Kidney glomerular epithelial cell (primary cell): ENCODE measurements at regions not wholly inside any gene's neighbourhood (a gene's known extent, or its start where the extent isn't known, plus 50 kb on each side); places are given as distances from the start of the nearest gene placed in this dataset.

Source experiments
- DNase-seq: peaks from one replicate; lab custom pipeline; 2025; lab: John Stamatoyannopoulos, UW

- no peak for DNase-seq
Observed at GRCh38 chr4:63505714-63506460, 903.4 kb downstream of the TECRL start.

GRCh38 chr4:63493265-63493664 is 916.0 kb downstream of the TECRL start:
- DNase-seq: no peak

GRCh38 chr4:63492515-63492914 is 916.7 kb downstream of the TECRL start:
- DNase-seq: no peak

- no peak for DNase-seq
Observed at GRCh38 chr4:63464393-63464792, 944.9 kb downstream of the TECRL start.

- no peak for DNase-seq
Observed at GRCh38 chr4:63460075-63460474, 949.2 kb downstream of the TECRL start.

- DNase-seq: no peak
Observed at GRCh38 chr4:63459329-63459728, 949.9 kb downstream of the TECRL start.

- no peak for DNase-seq
Observed at GRCh38 chr4:63458010-63458409, 951.2 kb downstream of the TECRL start.

GRCh38 chr4:63440236-63440635 is 969.0 kb downstream of the TECRL start:
- DNase-seq: no peak

GRCh38 chr4:63430105-63430504 is 979.1 kb downstream of the TECRL start:
- DNase-seq: no peak

GRCh38 chr4:63396269-63396668 is 1013.0 kb downstream of the TECRL start:
- DNase-seq: no peak

GRCh38 chr4:63393544-63393943 is 1015.7 kb downstream of the TECRL start:
- no peak for DNase-seq

- DNase-seq: no peak
Observed at GRCh38 chr4:63379750-63380522, 1029.3 kb downstream of the TECRL start.

GRCh38 chr4:63371001-63371400 is 1038.2 kb downstream of the TECRL start:
- DNase-seq: no peak

GRCh38 chr4:63361628-63362027 is 1047.6 kb downstream of the TECRL start:
- DNase-seq: no peak

- no peak for DNase-seq
Observed at GRCh38 chr4:63361066-63361465, 1048.2 kb downstream of the TECRL start.

- no peak for DNase-seq
Observed at GRCh38 chr4:63349674-63350025, 1059.6 kb downstream of the TECRL start.

GRCh38 chr4:63348735-63349673 is 1060.2 kb downstream of the TECRL start:
- DNase-seq: no peak

GRCh38 chr4:63325140-63325539 is 1084.1 kb downstream of the TECRL start:
- DNase-seq: no peak

GRCh38 chr4:63316633-63317032 is 1092.6 kb downstream of the TECRL start:
- no peak for DNase-seq

GRCh38 chr4:63315651-63316050 is 1093.6 kb downstream of the TECRL start:
- no peak for DNase-seq

GRCh38 chr4:63308697-63309096 is 1100.6 kb downstream of the TECRL start:
- no peak for DNase-seq

- no peak for DNase-seq
Observed at GRCh38 chr4:63302792-63303191, 1106.5 kb downstream of the TECRL start.
